IMR-90 (cell line): ENCODE measurements at regions not wholly inside any gene's neighbourhood (a gene's known extent, or its start where the extent isn't known, plus 50 kb on each side); places are given as distances from the start of the nearest gene placed in this dataset.
"Not testable (repeated sequence)": the region's sequence is repeated elsewhere in the genome, so short reads cannot be mapped to it uniquely, and the experiment has no call there.

Experiments used
- CEBPB ChIP-seq: IDR thresholded peaks from 2 replicates; pipeline ENCODE4 v1.6.1; 2012; ENCODE audit warnings: low read depth, low read length, improper control_type of control experiment
- CHD1 ChIP-seq: IDR thresholded peaks from 2 replicates; pipeline ENCODE4 v1.6.1; 2012; ENCODE audit warnings: low read depth, low read length, improper control_type of control experiment
- FOS ChIP-seq: fragments of 150-350 bp; IDR thresholded peaks from 2 replicates; pipeline ENCODE4 v1.6.1; 2016; ENCODE audit warnings: low read depth, low read length
- MAFK ChIP-seq: IDR thresholded peaks from 2 replicates; pipeline ENCODE4 v1.6.1; 2012; ENCODE audit warnings: low read depth, low read length, improper control_type of control experiment
- MAZ ChIP-seq: IDR thresholded peaks from 2 replicates; pipeline ENCODE4 v1.6.1; 2012; ENCODE audit warnings: low read depth, mild to moderate bottlenecking, low read length, improper control_type of control experiment, moderate library complexity, borderline replicate concordance
- MXI1 ChIP-seq: IDR thresholded peaks from 2 replicates; pipeline ENCODE4 v1.6.1; 2012; ENCODE audit warnings: low read depth, mild to moderate bottlenecking, low read length, moderate library complexity, borderline replicate concordance
- NFE2L2 ChIP-seq: fragments of 150-350 bp; IDR thresholded peaks from 2 replicates; pipeline ENCODE4 v1.6.1; 2016; ENCODE audit warnings: low read depth, mild to moderate bottlenecking, low read length
- POLR2A ChIP-seq: IDR thresholded peaks from 2 replicates; pipeline ENCODE4 v1.6.1; 2012; ENCODE audit warnings: mild to moderate bottlenecking, low read depth, low read length
- RAD21 ChIP-seq: IDR thresholded peaks from 2 replicates; pipeline ENCODE4 v1.6.1; 2012; ENCODE audit warnings: low read length, improper control_type of control experiment
- RCOR1 ChIP-seq: IDR thresholded peaks from 2 replicates; pipeline ENCODE4 v1.6.1; 2012; ENCODE audit warnings: mild to moderate bottlenecking, low read length, improper control_type of control experiment; ENCODE audit not compliant: insufficient replicate concordance
- RFX5 ChIP-seq: IDR thresholded peaks from 2 replicates; pipeline ENCODE4 v1.8.0; 2012; ENCODE audit warnings: low read depth, mild to moderate bottlenecking, low read length, moderate library complexity
- TF ChIP-seq, protein P1 (sequence below): conservative IDR thresholded peaks from 2 replicates; pipeline ENCODE4 v1.5.1; 2012; ENCODE audit warnings: mild to moderate bottlenecking, low read depth, low read length, improper control_type of control experiment
- TF ChIP-seq, protein P2 (sequence below): fragments of 150-350 bp; IDR thresholded peaks from 2 replicates; pipeline ENCODE4 v1.6.1; 2016; ENCODE audit warnings: low read depth, mild to moderate bottlenecking, low read length, moderate library complexity, borderline replicate concordance
- TF ChIP-seq, protein P3 (sequence below): fragments of 150-350 bp; IDR thresholded peaks from 2 replicates; pipeline ENCODE4 v1.6.1; 2017; ENCODE audit warnings: mild to moderate bottlenecking, antibody characterized with exemption, low read length, low read depth

DNA sequence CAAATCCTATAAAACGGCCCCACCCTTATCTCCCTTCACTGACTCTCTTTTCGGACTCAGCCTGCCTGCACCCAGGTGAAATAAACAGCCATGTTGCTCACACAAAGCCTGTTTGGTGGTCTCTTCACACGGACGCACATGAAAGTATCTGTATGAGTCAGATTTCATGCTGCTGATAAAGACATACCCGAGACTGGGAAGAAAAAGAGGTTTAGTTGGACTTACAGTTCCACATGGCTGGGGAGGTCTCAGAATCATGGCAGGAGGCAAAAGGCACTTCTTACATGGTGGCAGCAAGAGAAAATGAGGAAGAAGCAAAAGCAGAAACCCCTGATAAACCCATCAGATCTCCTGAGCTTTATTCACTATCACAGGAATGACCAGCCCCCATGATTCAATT, 249.3 kb upstream of the SPTLC3 start:
- TF ChIP-seq RFX5, POLR2A, RAD21, CHD1, MXI1, RCOR1, MAFK, MAZ, NFE2L2, CEBPB, FOS: not testable (repeated sequence)
- TF ChIP-seq, protein P1, sequence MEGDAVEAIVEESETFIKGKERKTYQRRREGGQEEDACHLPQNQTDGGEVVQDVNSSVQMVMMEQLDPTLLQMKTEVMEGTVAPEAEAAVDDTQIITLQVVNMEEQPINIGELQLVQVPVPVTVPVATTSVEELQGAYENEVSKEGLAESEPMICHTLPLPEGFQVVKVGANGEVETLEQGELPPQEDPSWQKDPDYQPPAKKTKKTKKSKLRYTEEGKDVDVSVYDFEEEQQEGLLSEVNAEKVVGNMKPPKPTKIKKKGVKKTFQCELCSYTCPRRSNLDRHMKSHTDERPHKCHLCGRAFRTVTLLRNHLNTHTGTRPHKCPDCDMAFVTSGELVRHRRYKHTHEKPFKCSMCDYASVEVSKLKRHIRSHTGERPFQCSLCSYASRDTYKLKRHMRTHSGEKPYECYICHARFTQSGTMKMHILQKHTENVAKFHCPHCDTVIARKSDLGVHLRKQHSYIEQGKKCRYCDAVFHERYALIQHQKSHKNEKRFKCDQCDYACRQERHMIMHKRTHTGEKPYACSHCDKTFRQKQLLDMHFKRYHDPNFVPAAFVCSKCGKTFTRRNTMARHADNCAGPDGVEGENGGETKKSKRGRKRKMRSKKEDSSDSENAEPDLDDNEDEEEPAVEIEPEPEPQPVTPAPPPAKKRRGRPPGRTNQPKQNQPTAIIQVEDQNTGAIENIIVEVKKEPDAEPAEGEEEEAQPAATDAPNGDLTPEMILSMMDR = not testable (repeated sequence)
- TF ChIP-seq, protein P2, sequence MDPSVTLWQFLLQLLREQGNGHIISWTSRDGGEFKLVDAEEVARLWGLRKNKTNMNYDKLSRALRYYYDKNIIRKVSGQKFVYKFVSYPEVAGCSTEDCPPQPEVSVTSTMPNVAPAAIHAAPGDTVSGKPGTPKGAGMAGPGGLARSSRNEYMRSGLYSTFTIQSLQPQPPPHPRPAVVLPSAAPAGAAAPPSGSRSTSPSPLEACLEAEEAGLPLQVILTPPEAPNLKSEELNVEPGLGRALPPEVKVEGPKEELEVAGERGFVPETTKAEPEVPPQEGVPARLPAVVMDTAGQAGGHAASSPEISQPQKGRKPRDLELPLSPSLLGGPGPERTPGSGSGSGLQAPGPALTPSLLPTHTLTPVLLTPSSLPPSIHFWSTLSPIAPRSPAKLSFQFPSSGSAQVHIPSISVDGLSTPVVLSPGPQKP = not testable (repeated sequence)
- TF ChIP-seq, protein P3, sequence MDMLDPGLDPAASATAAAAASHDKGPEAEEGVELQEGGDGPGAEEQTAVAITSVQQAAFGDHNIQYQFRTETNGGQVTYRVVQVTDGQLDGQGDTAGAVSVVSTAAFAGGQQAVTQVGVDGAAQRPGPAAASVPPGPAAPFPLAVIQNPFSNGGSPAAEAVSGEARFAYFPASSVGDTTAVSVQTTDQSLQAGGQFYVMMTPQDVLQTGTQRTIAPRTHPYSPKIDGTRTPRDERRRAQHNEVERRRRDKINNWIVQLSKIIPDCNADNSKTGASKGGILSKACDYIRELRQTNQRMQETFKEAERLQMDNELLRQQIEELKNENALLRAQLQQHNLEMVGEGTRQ = not testable (repeated sequence)
